HUES48 (cell line): ENCODE measurements at regions not wholly inside any gene's neighbourhood (a gene's known extent, or its start where the extent isn't known, plus 50 kb on each side); places are given as distances from the start of the nearest gene placed in this dataset.
A peak's percentile ranks its signal among the peaks of the same experiment; 100 is the strongest.

ENCODE experiments used
- H3K27ac ChIP-seq: one replicate; pipeline ENCODE4 v1.7.0; 2013; ENCODE audit warnings: low read depth, low read length, inconsistent platforms
- H3K27me3 ChIP-seq: 2 replicates; pipeline ENCODE4 v1.6.1; 2013; ENCODE audit warnings: mild to moderate bottlenecking, low read length; ENCODE audit not compliant: control insufficient read depth, insufficient read depth
- H3K36me3 ChIP-seq: 2 replicates; pipeline ENCODE4 v1.6.1; 2013; ENCODE audit warnings: low read length; ENCODE audit not compliant: control insufficient read depth, insufficient read depth
- H3K4me1 ChIP-seq: 2 replicates; pipeline ENCODE4 v1.6.1; 2013; ENCODE audit warnings: mild to moderate bottlenecking, low read length; ENCODE audit not compliant: control insufficient read depth, insufficient read depth
- H3K4me3 ChIP-seq: 2 replicates; pipeline ENCODE4 v1.5.1; 2013; ENCODE audit warnings: mild to moderate bottlenecking, low read depth, low read length
- H3K9ac ChIP-seq: 2 replicates; pipeline ENCODE4 v1.6.1; 2013; ENCODE audit warnings: mild to moderate bottlenecking, low read depth, low read length, moderate library complexity
- H3K9me3 ChIP-seq: 2 replicates; pipeline ENCODE4 v1.6.1; 2013; ENCODE audit warnings: low read length; ENCODE audit not compliant: control insufficient read depth, insufficient read depth

DNA sequence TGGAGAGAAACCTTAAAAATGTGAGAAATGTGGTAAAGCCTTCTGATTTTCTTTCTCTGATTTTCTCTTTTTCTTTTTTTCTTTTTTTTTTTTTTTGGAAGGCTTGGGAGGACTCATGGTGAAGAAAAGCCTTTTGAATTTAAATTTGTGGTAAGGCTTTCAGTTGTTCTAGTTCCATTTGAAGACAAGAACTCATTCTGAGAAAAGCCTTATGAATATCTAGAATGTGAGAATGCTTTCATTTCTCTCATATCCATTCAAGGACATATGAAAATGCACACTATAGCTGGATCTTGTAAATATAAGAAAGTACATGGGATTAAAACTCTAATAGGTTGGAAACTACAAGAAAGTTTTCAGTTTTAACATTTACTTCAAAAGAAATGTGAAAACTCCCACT, 1045.2 kb upstream of the NRXN1 start:
- Histone ChIP-seq H3K9me3 (no peaks in the 10 kb centered on the region), H3K27me3 (no peaks in the 10 kb centered on the region), H3K9ac (no peak overlapping the region), H3K4me1 (peaks cover 7% of the 10 kb centered on the region; the same call in 1 of the 2 replicates), H3K27ac (no peak overlapping the region), H3K36me3 (no peaks in the 10 kb centered on the region), H3K4me3 (no peak overlapping the region)

GRCh38 chr2:52074130-52074719, 1042.3 kb upstream of the NRXN1 start:
- Histone ChIP-seq H3K27me3 (no peaks in the 10 kb centered on the region), H3K4me1 (no peaks in the 10 kb centered on the region), H3K9me3 (no peaks in the 10 kb centered on the region), H3K36me3 (no peaks in the 10 kb centered on the region), H3K27ac (no peak overlapping the region), H3K4me3 (no peak overlapping the region), H3K9ac (no peak overlapping the region)

- no peaks in the 10 kb centered on the region for H3K9me3 ChIP-seq
- no peak overlapping the region for H3K9ac ChIP-seq
- H3K27me3 ChIP-seq = no peaks in the 10 kb centered on the region
- no peaks in the 10 kb centered on the region for H3K4me1 ChIP-seq
- no peak overlapping the region for H3K4me3 ChIP-seq
- no peak overlapping the region for H3K27ac ChIP-seq
- H3K36me3 ChIP-seq = no peaks in the 10 kb centered on the region
Observed at GRCh38 chr2:52072949-52073348, 1041.0 kb upstream of the NRXN1 start.

GRCh38 chr2:52070665-52071064, 1038.7 kb upstream of the NRXN1 start:
- Histone ChIP-seq H3K9me3 (no peaks in the 10 kb centered on the region), H3K4me3 (no peak overlapping the region), H3K9ac (no peak overlapping the region), H3K4me1 (no peaks in the 10 kb centered on the region), H3K27ac (no peak overlapping the region), H3K36me3 (no peaks in the 10 kb centered on the region), H3K27me3 (no peaks in the 10 kb centered on the region)

DNA sequence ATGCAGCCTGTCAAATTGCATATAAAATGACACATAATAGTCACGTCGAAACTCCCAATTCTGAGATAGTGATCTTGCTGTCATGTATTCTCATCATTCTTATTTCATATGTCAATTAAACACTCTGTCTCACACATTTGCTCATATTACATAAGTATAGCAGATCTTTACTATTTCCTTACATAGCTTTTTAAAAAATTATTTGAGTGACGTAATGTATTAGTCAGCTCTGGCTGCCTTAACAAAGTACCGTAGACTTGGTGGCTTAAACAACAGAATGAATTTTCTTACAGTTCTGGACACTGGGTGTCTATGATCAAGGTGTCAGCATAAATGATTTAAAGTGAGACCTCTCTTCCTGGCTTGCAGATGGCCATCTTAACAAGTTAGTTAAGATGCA, 1032.3 kb upstream of the NRXN1 start:
- no peaks in the 10 kb centered on the region for H3K4me1 ChIP-seq
- H3K36me3 ChIP-seq = no peaks in the 10 kb centered on the region
- H3K27me3 ChIP-seq = no peaks in the 10 kb centered on the region
- H3K4me3 ChIP-seq = no peak overlapping the region
- H3K27ac ChIP-seq = no peak overlapping the region
- no peak overlapping the region for H3K9ac ChIP-seq
- no peaks in the 10 kb centered on the region for H3K9me3 ChIP-seq

GRCh38 chr2:52054824-52055223, 1022.9 kb upstream of the NRXN1 start:
- Histone ChIP-seq H3K9me3 (peaks cover 24% of the 10 kb centered on the region), H3K4me3 (no peak overlapping the region), H3K27me3 (no peaks in the 10 kb centered on the region), H3K4me1 (peaks cover 30% of the 10 kb centered on the region), H3K36me3 (no peaks in the 10 kb centered on the region), H3K9ac (no peak overlapping the region), H3K27ac (peak overlapping the region; percentile 58)

- Histone ChIP-seq H3K9ac (no peak overlapping the region), H3K36me3 (no peaks in the 10 kb centered on the region), H3K4me1 (peaks cover 22% of the 10 kb centered on the region), H3K27ac (no peak overlapping the region), H3K4me3 (0 out of 2 replicates have a peak overlapping the region, but pooled peaks have one; percentile 9), H3K27me3 (no peaks in the 10 kb centered on the region), H3K9me3 (no peaks in the 10 kb centered on the region)
Observed at GRCh38 chr2:52036853-52037252, 1004.9 kb upstream of the NRXN1 start.

DNA sequence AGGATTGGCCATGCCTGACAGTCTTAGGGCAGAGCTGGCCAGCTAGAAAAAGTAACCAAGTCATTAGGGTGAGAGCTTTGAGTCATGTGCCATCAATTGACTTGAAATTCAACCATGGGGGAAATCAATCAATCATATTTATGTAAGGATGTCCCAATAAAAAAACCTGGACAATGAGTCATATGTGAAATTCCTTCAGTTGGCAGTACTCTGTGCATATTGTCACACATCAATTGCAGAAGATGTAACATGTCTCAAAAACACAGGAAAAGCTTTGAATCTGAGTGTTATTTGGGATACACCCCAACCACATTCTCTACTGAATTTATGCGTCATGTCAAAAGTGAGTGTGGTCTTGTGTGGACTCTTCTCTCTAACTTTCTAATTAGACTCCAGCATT, 1004.1 kb upstream of the NRXN1 start:
- peaks cover 22% of the 10 kb centered on the region for H3K4me1 ChIP-seq
- H3K36me3 ChIP-seq = no peaks in the 10 kb centered on the region

GRCh38 chr2:52035391-52035790, 1003.5 kb upstream of the NRXN1 start:
- H3K36me3 ChIP-seq = no peaks in the 10 kb centered on the region
- H3K4me3 ChIP-seq = no peak overlapping the region
- no peak overlapping the region for H3K27ac ChIP-seq
- H3K27me3 ChIP-seq = no peaks in the 10 kb centered on the region
- peaks cover 22% of the 10 kb centered on the region for H3K4me1 ChIP-seq
- no peak overlapping the region for H3K9ac ChIP-seq
- H3K9me3 ChIP-seq = no peaks in the 10 kb centered on the region

More for the DNA sequence above, 1004.1 kb upstream of the NRXN1 start:
- H3K4me3 ChIP-seq = no peak overlapping the region
- no peak overlapping the region for H3K27ac ChIP-seq
- H3K9ac ChIP-seq = no peak overlapping the region
- H3K9me3 ChIP-seq = no peaks in the 10 kb centered on the region
- H3K27me3 ChIP-seq = no peaks in the 10 kb centered on the region

GRCh38 chr2:52034706-52035105, 1002.8 kb upstream of the NRXN1 start:
- no peak overlapping the region for H3K9ac ChIP-seq
- peaks cover 22% of the 10 kb centered on the region for H3K4me1 ChIP-seq
- no peak overlapping the region for H3K4me3 ChIP-seq
- no peaks in the 10 kb centered on the region for H3K36me3 ChIP-seq
- H3K27me3 ChIP-seq = no peaks in the 10 kb centered on the region
- H3K9me3 ChIP-seq = no peaks in the 10 kb centered on the region
- H3K27ac ChIP-seq = no peak overlapping the region

GRCh38 chr2:52022006-52022405, 990.1 kb upstream of the NRXN1 start:
- H3K27ac ChIP-seq = no peak overlapping the region
- H3K9me3 ChIP-seq = no peaks in the 10 kb centered on the region
- no peaks in the 10 kb centered on the region for H3K4me1 ChIP-seq
- no peak overlapping the region for H3K9ac ChIP-seq
- no peaks in the 10 kb centered on the region for H3K36me3 ChIP-seq
- H3K27me3 ChIP-seq = no peaks in the 10 kb centered on the region
- H3K4me3 ChIP-seq = no peak overlapping the region
